Cardiac fibroblast (primary cell): ENCODE measurements at regions not wholly inside any gene's neighbourhood (a gene's known extent, or its start where the extent isn't known, plus 50 kb on each side); places are given as distances from the start of the nearest gene placed in this dataset.

Experiments used
- DNase-seq, 2 donors: peaks; one replicate each; pipeline versions ENCODE4 v3.0.0 to v3.0.0-alpha.2; 2010; ENCODE audit warnings: low read depth in 2 of 2
- H3K4me3 ChIP-seq, 2 donors: replicated peaks in 1 of 2; 1 replicate in 1 of 2; 2 replicates in 1 of 2; pipeline ENCODE4 v1.5.1; 2011; ENCODE audit warnings: low read depth in 2 of 2, low read length in 2 of 2, mild to moderate bottlenecking in 2 of 2, moderate library complexity in 1 of 2
- CTCF ChIP-seq: IDR thresholded peaks from one replicate; pipeline ENCODE4 v1.5.1; 2011; ENCODE audit warnings: low read depth, mild to moderate bottlenecking, low read length, inconsistent platforms

GRCh38 chr9:113720495-113720894 lies 155.6 kb upstream of the ZNF618 start:
- no peak overlapping the region for H3K4me3 ChIP-seq
- DNase-seq = no peak
- TF ChIP-seq CTCF = no peak

- no peak for TF ChIP-seq CTCF
- no peak for DNase-seq
- H3K4me3 ChIP-seq = no peak overlapping the region
Measured at GRCh38 chr9:113721856-113722255, 154.3 kb upstream of the ZNF618 start.

- no peak for TF ChIP-seq CTCF
- H3K4me3 ChIP-seq = no peak overlapping the region
- DNase-seq = no peak
Measured at GRCh38 chr9:113724202-113724601, 151.9 kb upstream of the ZNF618 start.

- no peak overlapping the region for H3K4me3 ChIP-seq
- no peak for TF ChIP-seq CTCF
- DNase-seq = no peak
Measured at GRCh38 chr9:113728989-113729388, 147.1 kb upstream of the ZNF618 start.

- H3K4me3 ChIP-seq = no peak overlapping the region
- no peak for DNase-seq
- no peak for TF ChIP-seq CTCF
Measured at GRCh38 chr9:113734826-113735225, 141.3 kb upstream of the ZNF618 start.

- H3K4me3 ChIP-seq = no peak overlapping the region
- TF ChIP-seq CTCF = peak; percentile 84
- DNase-seq = peak; percentile 73 to 80
Measured at GRCh38 chr9:113737517-113738271, 138.4 kb upstream of the ZNF618 start.

GRCh38 chr9:113738496-113738892 lies 137.6 kb upstream of the ZNF618 start:
- TF ChIP-seq CTCF = no peak
- peak in 1 of 2 donors; percentile 4 for DNase-seq
- no peak overlapping the region for H3K4me3 ChIP-seq
